ENCODE measurements at regions not wholly inside any gene's neighbourhood (a gene's known extent, or its start where the extent isn't known, plus 50 kb on each side); places are given as distances from the start of the nearest gene placed in this dataset.

DNA sequence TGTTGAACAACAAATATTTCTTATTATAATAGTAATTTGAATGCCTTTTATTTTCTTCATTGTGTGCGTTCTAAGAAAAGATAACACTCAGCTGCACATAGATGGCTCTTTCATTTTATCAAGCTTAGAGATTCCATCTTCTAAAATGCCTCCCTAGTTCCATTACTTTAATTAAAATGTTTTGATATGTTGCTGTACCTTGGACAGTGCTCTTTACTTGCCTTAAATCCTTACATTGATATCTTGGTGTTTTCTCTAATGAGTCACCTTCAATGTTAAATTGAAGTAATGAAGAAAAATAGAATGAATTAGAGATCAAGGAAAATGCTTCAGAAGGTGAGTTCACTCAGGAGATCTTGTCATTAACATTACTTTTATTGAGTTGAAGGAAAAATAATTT lies 1672.4 kb upstream of the AGA start:
- TF ChIP-seq, protein P1, sequence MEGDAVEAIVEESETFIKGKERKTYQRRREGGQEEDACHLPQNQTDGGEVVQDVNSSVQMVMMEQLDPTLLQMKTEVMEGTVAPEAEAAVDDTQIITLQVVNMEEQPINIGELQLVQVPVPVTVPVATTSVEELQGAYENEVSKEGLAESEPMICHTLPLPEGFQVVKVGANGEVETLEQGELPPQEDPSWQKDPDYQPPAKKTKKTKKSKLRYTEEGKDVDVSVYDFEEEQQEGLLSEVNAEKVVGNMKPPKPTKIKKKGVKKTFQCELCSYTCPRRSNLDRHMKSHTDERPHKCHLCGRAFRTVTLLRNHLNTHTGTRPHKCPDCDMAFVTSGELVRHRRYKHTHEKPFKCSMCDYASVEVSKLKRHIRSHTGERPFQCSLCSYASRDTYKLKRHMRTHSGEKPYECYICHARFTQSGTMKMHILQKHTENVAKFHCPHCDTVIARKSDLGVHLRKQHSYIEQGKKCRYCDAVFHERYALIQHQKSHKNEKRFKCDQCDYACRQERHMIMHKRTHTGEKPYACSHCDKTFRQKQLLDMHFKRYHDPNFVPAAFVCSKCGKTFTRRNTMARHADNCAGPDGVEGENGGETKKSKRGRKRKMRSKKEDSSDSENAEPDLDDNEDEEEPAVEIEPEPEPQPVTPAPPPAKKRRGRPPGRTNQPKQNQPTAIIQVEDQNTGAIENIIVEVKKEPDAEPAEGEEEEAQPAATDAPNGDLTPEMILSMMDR (IDR thresholded peaks at IDR 0.05; ENCODE audit: insufficient read depth, low read length), result no peak
- DNase-seq (ENCODE audit: low read depth), result no peak
- no peak overlapping the region for H3K4me3 ChIP-seq (ENCODE audit: low read depth, low read length)

DNA sequence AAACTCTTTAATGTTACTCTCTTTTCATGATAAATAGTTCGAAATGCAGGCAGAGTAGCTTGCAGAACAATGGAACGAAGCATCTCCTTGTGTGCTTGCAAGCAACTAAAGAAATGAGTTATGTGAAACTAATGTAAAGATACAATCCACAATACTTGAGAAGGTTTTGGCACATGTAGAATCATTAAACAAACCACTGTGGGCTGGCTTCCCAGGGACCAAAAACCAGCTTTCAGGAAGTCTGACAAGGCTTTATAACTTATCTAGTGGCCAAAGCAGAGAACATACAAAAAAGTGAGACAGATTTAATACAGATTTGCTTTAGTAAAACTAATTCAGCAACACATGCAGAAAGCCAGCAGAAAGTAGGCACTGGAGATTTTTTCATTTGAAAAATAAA lies 1673.8 kb upstream of the AGA start:
- H3K4me3 ChIP-seq (ENCODE audit: low read depth, low read length), result no peak overlapping the region
- TF ChIP-seq, protein P1 (IDR thresholded peaks at IDR 0.05; ENCODE audit: insufficient read depth, low read length), result no peak
- DNase-seq (ENCODE audit: low read depth), result no peak

DNA sequence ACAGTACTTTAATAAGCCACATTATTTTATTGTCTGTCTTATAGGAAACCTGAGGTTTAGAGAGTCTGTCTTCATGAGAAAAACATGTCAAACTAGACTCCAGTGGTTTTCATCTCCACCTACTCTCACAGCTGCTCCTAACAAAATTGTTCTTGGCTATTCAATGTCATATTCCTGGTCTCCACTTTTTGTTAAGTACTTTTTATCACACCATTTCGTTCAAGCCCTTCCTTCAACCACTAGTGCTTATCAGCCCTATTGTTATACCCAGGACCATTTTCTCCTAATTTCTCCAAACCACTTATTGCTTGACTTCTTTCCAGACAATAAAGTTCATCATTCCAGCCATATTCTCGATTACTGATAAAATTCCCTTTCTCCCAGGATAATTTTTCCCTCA lies 1674.3 kb upstream of the AGA start:
- no peak overlapping the region for H3K4me3 ChIP-seq (ENCODE audit: low read depth, low read length)
- TF ChIP-seq, protein P1 (IDR thresholded peaks at IDR 0.05; ENCODE audit: insufficient read depth, low read length), result no peak
- DNase-seq (ENCODE audit: low read depth), result no peak

DNA sequence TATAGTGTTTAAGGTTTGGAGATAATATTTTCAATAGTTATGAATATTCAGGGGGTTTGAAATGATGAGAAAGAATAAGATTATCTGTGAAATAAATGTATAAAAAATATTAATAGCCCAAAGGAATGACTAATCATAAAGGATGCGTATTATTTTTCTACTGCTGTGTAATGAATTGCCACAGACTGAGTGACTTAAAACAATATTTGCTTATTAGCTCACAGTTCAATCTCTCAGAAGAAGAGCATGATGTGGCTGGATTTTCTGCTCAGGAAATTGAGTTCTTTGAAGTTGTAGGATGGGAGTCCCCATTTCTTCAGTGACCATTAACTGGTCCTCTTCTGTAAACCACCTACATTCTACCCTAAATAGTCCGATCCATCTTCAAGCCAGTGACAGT lies 1680.8 kb upstream of the AGA start:
- H3K4me3 ChIP-seq (ENCODE audit: low read depth, low read length), result no peak overlapping the region
- TF ChIP-seq, protein P1 (IDR thresholded peaks at IDR 0.05; ENCODE audit: insufficient read depth, low read length), result no peak
- no peak for DNase-seq (ENCODE audit: low read depth)

DNA sequence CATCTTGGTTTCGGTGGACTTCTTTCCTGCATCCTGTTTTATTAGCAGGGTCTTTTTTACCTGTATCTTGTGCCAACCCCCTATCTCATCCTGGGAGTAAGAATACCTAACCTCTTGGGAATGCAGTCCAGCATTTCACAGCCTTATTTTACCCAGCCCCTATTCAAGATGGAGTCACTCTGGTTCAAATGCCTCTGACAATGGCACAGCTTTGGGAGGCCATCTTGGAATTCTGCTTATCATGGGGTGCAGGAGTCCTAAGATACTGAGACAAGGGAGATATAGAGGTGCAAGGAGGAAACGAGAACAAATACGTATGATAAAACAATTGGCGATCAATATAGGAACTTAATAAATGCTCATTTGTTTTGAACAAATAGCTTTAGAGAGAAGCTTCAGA lies 1682.2 kb upstream of the AGA start:
- TF ChIP-seq, protein P1 (IDR thresholded peaks at IDR 0.05; ENCODE audit: insufficient read depth, low read length), result no peak
- H3K4me3 ChIP-seq (ENCODE audit: low read depth, low read length), result no peak overlapping the region
- no peak for DNase-seq (ENCODE audit: low read depth)

DNA sequence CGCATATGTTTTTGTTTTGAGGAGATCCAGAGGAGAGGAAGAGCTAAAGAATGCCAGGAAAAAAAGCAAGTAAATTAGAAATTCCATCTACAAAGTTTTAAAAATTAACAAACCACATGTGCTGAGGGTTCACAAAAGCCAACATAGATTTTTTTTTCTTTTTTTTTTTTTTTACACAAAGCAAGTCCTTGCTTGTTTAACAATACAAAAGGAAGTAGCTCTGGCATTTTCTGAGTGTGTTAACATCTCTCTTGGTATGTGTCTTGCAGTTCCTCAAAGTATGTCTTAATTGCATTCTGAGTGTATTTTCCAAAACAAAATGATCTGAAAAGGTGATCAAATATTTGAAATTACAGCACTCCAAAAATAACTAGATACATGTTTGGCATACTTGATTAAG lies 1682.7 kb upstream of the AGA start:
- no peak for DNase-seq (ENCODE audit: low read depth)
- H3K4me3 ChIP-seq (ENCODE audit: low read depth, low read length), result no peak overlapping the region
- TF ChIP-seq, protein P1 (IDR thresholded peaks at IDR 0.05; ENCODE audit: insufficient read depth, low read length), result no peak

DNA sequence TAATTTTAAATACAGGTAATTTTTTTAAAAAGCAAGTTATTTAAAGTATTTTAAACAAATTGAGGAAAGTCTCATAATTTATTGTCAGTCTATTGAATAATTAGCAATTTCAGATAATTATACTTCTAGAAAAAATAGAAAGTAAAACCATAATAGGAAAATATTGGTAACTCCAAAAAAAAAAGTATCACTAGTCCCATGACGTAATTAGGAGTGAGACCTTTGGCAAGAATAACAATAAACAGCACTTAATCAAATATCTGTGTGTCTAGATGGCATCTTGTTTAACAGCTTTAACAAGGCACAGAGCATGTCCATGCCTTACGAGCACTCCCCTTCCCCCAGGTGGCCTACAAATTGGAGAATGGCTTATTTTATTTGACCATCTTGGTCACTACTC lies 1683.6 kb upstream of the AGA start:
- H3K4me3 ChIP-seq (ENCODE audit: low read depth, low read length), result no peak overlapping the region
- TF ChIP-seq, protein P1 (IDR thresholded peaks at IDR 0.05; ENCODE audit: insufficient read depth, low read length), result no peak
- DNase-seq (ENCODE audit: low read depth), result no peak
